Cardiac muscle cell (in vitro differentiated cells and primary cell): ENCODE measurements at regions not wholly inside any gene's neighbourhood (a gene's known extent, or its start where the extent isn't known, plus 50 kb on each side); places are given as distances from the start of the nearest gene placed in this dataset.

Experiments
- DNase-seq, 2 donors: peaks; one replicate each; pipeline versions ENCODE4 v3.0.0 to v3.0.0-alpha.2; 2010 to 2017; ENCODE audit warnings: low read depth in 1 of 2, low spot score in 1 of 2
- H3K27ac ChIP-seq: fragments of 200-600 bp; sonication (generic); 2 replicates; pipeline ENCODE4 v1.5.1; 2016
- H3K27me3 ChIP-seq: fragments of 200-600 bp; sonication (generic); 2 replicates; pipeline ENCODE4 v1.6.0; 2016; ENCODE audit warnings: control low read depth
- H3K36me3 ChIP-seq: fragments of 200-600 bp; sonication (generic); 2 replicates; pipeline ENCODE4 v1.5.1; 2016; ENCODE audit warnings: control low read depth
- H3K4me1 ChIP-seq: fragments of 200-600 bp; sonication (generic); 2 replicates; pipeline ENCODE4 v1.8.1; 2017; ENCODE audit warnings: low read depth, mild to moderate bottlenecking, mixed run types
- H3K4me3 ChIP-seq: fragments of 200-600 bp; sonication (generic); 2 replicates; pipeline ENCODE4 v1.5.1; 2016; ENCODE audit warnings: mild to moderate bottlenecking
- H3K9me3 ChIP-seq: fragments of 200-600 bp; sonication (generic); 2 replicates; pipeline ENCODE4 v1.5.1; 2017; ENCODE audit warnings: low read depth, mild to moderate bottlenecking, control low read depth
- CTCF ChIP-seq: IDR thresholded peaks from 2 replicates; pipeline ENCODE4 v1.5.1; 2012; ENCODE audit warnings: low read depth, mild to moderate bottlenecking, low read length

GRCh38 chr10:3975016-3975415 lies 190.0 kb upstream of the KLF6 start:
- DNase-seq: peak in 1 of 2 donors; percentile 42
- TF ChIP-seq CTCF: no peak
- H3K27ac ChIP-seq: no peak overlapping the region

GRCh38 chr10:3972460-3973301 lies 187.7 kb upstream of the KLF6 start:
- no peak for DNase-seq
- no peak for TF ChIP-seq CTCF
- Histone ChIP-seq H3K4me3 (no peak overlapping the region), H3K27ac (no peak overlapping the region), H3K9me3 (no peaks in the 10 kb centered on the region), H3K36me3 (no peaks in the 10 kb centered on the region), H3K27me3 (no peaks in the 10 kb centered on the region), H3K4me1 (no peaks in the 10 kb centered on the region)

More at GRCh38 chr10:3975016-3975415, 190.0 kb upstream of the KLF6 start:
- Histone ChIP-seq H3K27me3 (no peaks in the 10 kb centered on the region), H3K9me3 (no peaks in the 10 kb centered on the region), H3K4me3 (no peak overlapping the region), H3K4me1 (no peaks in the 10 kb centered on the region), H3K36me3 (no peaks in the 10 kb centered on the region)

- no peak for TF ChIP-seq CTCF
- DNase-seq: no peak
- Histone ChIP-seq H3K36me3 (no peaks in the 10 kb centered on the region), H3K27me3 (no peaks in the 10 kb centered on the region), H3K27ac (no peak overlapping the region), H3K4me3 (no peak overlapping the region), H3K4me1 (no peaks in the 10 kb centered on the region), H3K9me3 (no peaks in the 10 kb centered on the region)
Observed at GRCh38 chr10:3971713-3972112, 186.7 kb upstream of the KLF6 start.

DNA sequence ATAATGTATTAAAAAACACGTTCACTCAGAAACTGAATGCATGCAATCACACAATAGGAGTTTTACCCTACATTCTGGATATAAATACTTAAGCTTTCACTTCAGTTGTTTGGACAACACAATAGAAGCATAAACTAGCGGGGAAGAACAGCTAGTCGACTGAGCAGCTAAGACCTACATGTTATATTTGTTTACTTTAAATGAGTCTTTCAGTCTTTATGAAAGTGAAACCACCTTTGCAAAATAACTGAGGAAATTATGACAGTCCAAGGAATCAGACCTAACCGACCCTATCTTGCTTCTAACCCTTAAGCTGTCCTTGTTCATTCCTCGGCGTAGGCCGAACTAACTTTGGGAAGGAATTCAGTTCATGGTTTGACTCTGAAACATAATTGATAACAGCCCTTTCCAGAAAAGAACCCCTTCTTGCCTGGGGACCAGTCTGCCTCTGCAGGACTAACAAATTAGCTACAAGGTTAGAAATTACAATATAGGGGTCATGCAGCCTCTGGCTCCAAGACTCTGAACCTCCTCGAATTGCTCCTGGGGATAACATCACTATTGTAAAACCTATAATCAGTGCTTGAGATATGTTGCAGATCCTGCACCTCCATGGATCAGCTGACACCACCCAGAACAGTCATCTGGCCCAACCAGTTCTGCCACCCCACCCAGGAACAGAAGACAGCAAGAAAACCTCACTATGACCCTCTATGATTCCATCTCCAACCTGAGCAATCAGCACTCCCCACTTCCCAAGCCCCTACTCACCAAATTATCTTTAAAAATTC lies 185.1 kb upstream of the KLF6 start:
- no peaks in the 10 kb centered on the region for H3K9me3 ChIP-seq
- H3K36me3 ChIP-seq: no peaks in the 10 kb centered on the region
- H3K4me3 ChIP-seq: no peak overlapping the region
- no peak for TF ChIP-seq CTCF
- H3K27me3 ChIP-seq: no peaks in the 10 kb centered on the region
- no peak for DNase-seq
- H3K4me1 ChIP-seq: no peaks in the 10 kb centered on the region
- no peak overlapping the region for H3K27ac ChIP-seq

DNA sequence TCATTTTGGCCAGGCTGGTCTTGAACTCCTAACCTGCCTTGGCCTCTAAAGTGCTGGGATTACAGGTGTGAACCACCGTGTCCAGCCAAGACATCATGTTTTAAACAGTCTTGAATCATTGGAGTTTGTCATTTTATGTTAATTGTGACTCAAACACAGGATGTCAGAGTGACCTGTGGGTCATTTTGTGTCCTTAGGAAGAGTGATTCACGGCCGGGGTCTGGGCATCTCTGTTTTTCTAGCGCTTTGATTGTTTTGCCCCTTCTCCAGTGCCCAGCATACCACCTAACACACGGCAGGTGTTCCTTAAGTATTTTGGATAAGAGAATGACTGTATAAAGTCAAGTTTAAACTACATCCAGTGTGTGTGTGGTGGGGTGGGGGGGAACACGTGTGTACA lies 183.7 kb upstream of the KLF6 start:
- no peak for TF ChIP-seq CTCF
- no peaks in the 10 kb centered on the region for H3K4me1 ChIP-seq
- H3K36me3 ChIP-seq: no peaks in the 10 kb centered on the region
- no peak overlapping the region for H3K4me3 ChIP-seq
- H3K9me3 ChIP-seq: no peaks in the 10 kb centered on the region
- no peaks in the 10 kb centered on the region for H3K27me3 ChIP-seq
- DNase-seq: no peak
- no peak overlapping the region for H3K27ac ChIP-seq
